ENCODE measurements at regions not wholly inside any gene's neighbourhood (a gene's known extent, or its start where the extent isn't known, plus 50 kb on each side); places are given as distances from the start of the nearest gene placed in this dataset.
"Not testable (repeated sequence)": the region's sequence is repeated elsewhere in the genome, so short reads cannot be mapped to it uniquely, and the experiment has no call there.

- Mint-ChIP-seq H3K27ac (no peak overlapping the region), H3K9me3 (no peaks in the 10 kb centered on the region), H3K27me3 (no peaks in the 10 kb centered on the region), H3K4me3 (no peak overlapping the region), H3K4me1 (ENCODE audit: low read depth in 2 of 2) (no peaks in the 10 kb centered on the region), H3K36me3 (no peaks in the 10 kb centered on the region)
- ATAC-seq = no peak
- no peak for DNase-seq (ENCODE audit: low spot score)
These were observed 260.1 kb downstream of the KCNE4 start for GRCh38 chr2:223311889-223312680.

- H3K4me1 Mint-ChIP-seq (ENCODE audit: low read depth in 2 of 2) = no peaks in the 10 kb centered on the region
- H3K27me3 Mint-ChIP-seq = no peaks in the 10 kb centered on the region
- H3K27ac Mint-ChIP-seq = no peak overlapping the region
- no peak overlapping the region for H3K4me3 Mint-ChIP-seq
- no peaks in the 10 kb centered on the region for H3K9me3 Mint-ChIP-seq
- DNase-seq (ENCODE audit: low spot score) (no peak), ATAC-seq (no peak)
- H3K36me3 Mint-ChIP-seq = no peaks in the 10 kb centered on the region
These were observed 261.1 kb downstream of the KCNE4 start for GRCh38 chr2:223313101-223313500.

GRCh38 chr2:223314811-223315210 lies 262.8 kb downstream of the KCNE4 start:
- Mint-ChIP-seq H3K27ac (no peak overlapping the region), H3K36me3 (no peaks in the 10 kb centered on the region), H3K27me3 (no peaks in the 10 kb centered on the region), H3K4me3 (no peak overlapping the region), H3K4me1 (ENCODE audit: low read depth in 2 of 2) (no peaks in the 10 kb centered on the region), H3K9me3 (no peaks in the 10 kb centered on the region)
- no peak for ATAC-seq
- no peak for DNase-seq (ENCODE audit: low spot score)

GRCh38 chr2:223315813-223316212 lies 263.8 kb downstream of the KCNE4 start:
- Mint-ChIP-seq H3K4me3 (no peak overlapping the region), H3K27ac (no peak overlapping the region), H3K36me3 (no peaks in the 10 kb centered on the region), H3K27me3 (no peaks in the 10 kb centered on the region), H3K4me1 (ENCODE audit: low read depth in 2 of 2) (no peaks in the 10 kb centered on the region), H3K9me3 (no peaks in the 10 kb centered on the region)
- ATAC-seq (no peak), DNase-seq (ENCODE audit: low spot score) (no peak)

- Mint-ChIP-seq H3K9me3 (no peaks in the 10 kb centered on the region), H3K27me3 (no peaks in the 10 kb centered on the region), H3K4me1 (ENCODE audit: low read depth in 2 of 2) (no peaks in the 10 kb centered on the region), H3K36me3 (no peaks in the 10 kb centered on the region), H3K4me3 (no peak overlapping the region), H3K27ac (no peak overlapping the region)
- no peak for DNase-seq (ENCODE audit: low spot score)
- no peak for ATAC-seq
These were observed 264.4 kb downstream of the KCNE4 start for GRCh38 chr2:223316342-223316741.

GRCh38 chr2:223319601-223320000 lies 267.6 kb downstream of the KCNE4 start:
- no peak for ATAC-seq
- H3K36me3 Mint-ChIP-seq = no peaks in the 10 kb centered on the region
- H3K27me3 Mint-ChIP-seq = no peaks in the 10 kb centered on the region
- H3K9me3 Mint-ChIP-seq = no peaks in the 10 kb centered on the region
- no peak for DNase-seq (ENCODE audit: low spot score)
- H3K27ac Mint-ChIP-seq = no peak overlapping the region
- no peak overlapping the region for H3K4me3 Mint-ChIP-seq
- no peaks in the 10 kb centered on the region for H3K4me1 Mint-ChIP-seq (ENCODE audit: low read depth in 2 of 2)

- Mint-ChIP-seq H3K9me3 (peaks cover 3% of the 10 kb centered on the region), H3K27ac (no peak overlapping the region), H3K27me3 (no peaks in the 10 kb centered on the region), H3K36me3 (no peaks in the 10 kb centered on the region), H3K4me3 (no peak overlapping the region), H3K4me1 (ENCODE audit: low read depth in 2 of 2) (no peaks in the 10 kb centered on the region)
- no peak for DNase-seq (ENCODE audit: low spot score)
- no peak for ATAC-seq
These were observed 272.4 kb downstream of the KCNE4 start for GRCh38 chr2:223324402-223324801.

- Mint-ChIP-seq H3K4me3 (no peak overlapping the region), H3K27me3 (no peaks in the 10 kb centered on the region), H3K27ac (no peak overlapping the region), H3K36me3 (peaks cover 4% of the 10 kb centered on the region), H3K4me1 (ENCODE audit: low read depth in 2 of 2) (no peaks in the 10 kb centered on the region), H3K9me3 (peaks cover 13% of the 10 kb centered on the region)
- ATAC-seq (no peak), DNase-seq (ENCODE audit: low spot score) (no peak)
These were observed 273.6 kb downstream of the SCG2 start for GRCh38 chr2:223328578-223328977.

GRCh38 chr2:223330747-223331146 lies 271.4 kb downstream of the SCG2 start:
- H3K4me1 Mint-ChIP-seq (ENCODE audit: low read depth in 2 of 2); H3K36me3 Mint-ChIP-seq; H3K4me3 Mint-ChIP-seq; H3K27me3 Mint-ChIP-seq; DNase-seq (ENCODE audit: low spot score); H3K27ac Mint-ChIP-seq; ATAC-seq: not testable (repeated sequence)
- H3K9me3 Mint-ChIP-seq = peaks cover 14% of the 10 kb centered on the region

- DNase-seq (ENCODE audit: low spot score) (no peak), ATAC-seq (no peak)
- Mint-ChIP-seq H3K4me3 (no peak overlapping the region), H3K36me3 (peaks cover 4% of the 10 kb centered on the region), H3K4me1 (ENCODE audit: low read depth in 2 of 2) (no peaks in the 10 kb centered on the region), H3K27ac (no peak overlapping the region), H3K27me3 (no peaks in the 10 kb centered on the region), H3K9me3 (peaks cover 12% of the 10 kb centered on the region)
These were observed 264.1 kb downstream of the SCG2 start for GRCh38 chr2:223338016-223338415.

- DNase-seq (ENCODE audit: low spot score) (no peak), ATAC-seq (no peak)
- H3K27ac Mint-ChIP-seq = no peak overlapping the region
- no peaks in the 10 kb centered on the region for H3K27me3 Mint-ChIP-seq
- no peak overlapping the region for H3K4me3 Mint-ChIP-seq
- peaks cover 12% of the 10 kb centered on the region for H3K9me3 Mint-ChIP-seq
- H3K4me1 Mint-ChIP-seq (ENCODE audit: low read depth in 2 of 2) = no peaks in the 10 kb centered on the region
- no peaks in the 10 kb centered on the region for H3K36me3 Mint-ChIP-seq
These were observed 245.1 kb downstream of the SCG2 start for GRCh38 chr2:223357076-223357475.

GRCh38 chr2:223363085-223363484 lies 239.1 kb downstream of the SCG2 start:
- no peak overlapping the region for H3K4me3 Mint-ChIP-seq
- H3K27me3 Mint-ChIP-seq = no peaks in the 10 kb centered on the region
- H3K36me3 Mint-ChIP-seq = no peaks in the 10 kb centered on the region
- no peak for ATAC-seq
- DNase-seq (ENCODE audit: low spot score) = no peak
- H3K27ac Mint-ChIP-seq = no peak overlapping the region
- no peaks in the 10 kb centered on the region for H3K4me1 Mint-ChIP-seq (ENCODE audit: low read depth in 2 of 2)
- H3K9me3 Mint-ChIP-seq = peaks cover 9% of the 10 kb centered on the region

- DNase-seq (ENCODE audit: low spot score) (no peak), ATAC-seq (no peak)
- H3K4me3 Mint-ChIP-seq = no peak overlapping the region
- H3K27ac Mint-ChIP-seq = no peak overlapping the region
- no peaks in the 10 kb centered on the region for H3K27me3 Mint-ChIP-seq
- H3K36me3 Mint-ChIP-seq = no peaks in the 10 kb centered on the region
- H3K4me1 Mint-ChIP-seq (ENCODE audit: low read depth in 2 of 2) = no peaks in the 10 kb centered on the region
- peaks cover 5% of the 10 kb centered on the region for H3K9me3 Mint-ChIP-seq
These were observed 236.9 kb downstream of the SCG2 start for GRCh38 chr2:223365158-223365679.

GRCh38 chr2:223366566-223366965 lies 235.6 kb downstream of the SCG2 start:
- ATAC-seq (no peak), DNase-seq (ENCODE audit: low spot score) (no peak)
- no peaks in the 10 kb centered on the region for H3K27me3 Mint-ChIP-seq
- peaks cover 2% of the 10 kb centered on the region for H3K9me3 Mint-ChIP-seq
- H3K36me3 Mint-ChIP-seq = no peaks in the 10 kb centered on the region
- H3K4me1 Mint-ChIP-seq (ENCODE audit: low read depth in 2 of 2) = no peaks in the 10 kb centered on the region
- H3K27ac Mint-ChIP-seq = no peak overlapping the region
- no peak overlapping the region for H3K4me3 Mint-ChIP-seq

- no peaks in the 10 kb centered on the region for H3K4me1 Mint-ChIP-seq (ENCODE audit: low read depth in 2 of 2)
- no peaks in the 10 kb centered on the region for H3K36me3 Mint-ChIP-seq
- no peaks in the 10 kb centered on the region for H3K27me3 Mint-ChIP-seq
- DNase-seq (ENCODE audit: low spot score) = no peak
- ATAC-seq = no peak
- H3K27ac Mint-ChIP-seq = no peak overlapping the region
- H3K9me3 Mint-ChIP-seq = peaks cover 6% of the 10 kb centered on the region
- no peak overlapping the region for H3K4me3 Mint-ChIP-seq
These were observed 233.7 kb downstream of the SCG2 start for GRCh38 chr2:223368481-223368880.

All from natural killer cell treated with Interleukin-12 subunit alpha and Interleukin-12 subunit beta and Interleukin-15 and Interleukin-18, amount 100 ng/mL, for 72 hours (primary cell).